NB4 (cell line): ENCODE measurements at regions not wholly inside any gene's neighbourhood (a gene's known extent, or its start where the extent isn't known, plus 50 kb on each side); places are given as distances from the start of the nearest gene placed in this dataset.

Experiments
- DNase-seq: peaks from one replicate; pipeline ENCODE4 v3.0.0; 2010; ENCODE audit warnings: low read depth
- H3K4me3 ChIP-seq: one replicate; pipeline ENCODE4 v1.5.1; 2011; ENCODE audit warnings: mild to moderate bottlenecking, low read depth, low read length, moderate library complexity
- MYC ChIP-seq: IDR thresholded peaks from 2 replicates; pipeline ENCODE4 v1.6.1; 2011; ENCODE audit warnings: low read depth, low read length
- POLR2A ChIP-seq: IDR thresholded peaks from 2 replicates; pipeline ENCODE4 v1.6.1; 2011; ENCODE audit warnings: mild to moderate bottlenecking; ENCODE audit not compliant: insufficient read length; ENCODE audit errors: extremely low read depth
- TF ChIP-seq, protein P1 (sequence below): IDR thresholded peaks from 2 replicates; pipeline ENCODE4 v1.6.1; 2011; ENCODE audit warnings: low read depth, low read length
- TF ChIP-seq, protein P2 (sequence below): IDR thresholded peaks from one replicate; pipeline ENCODE4 v1.5.1; 2012; ENCODE audit warnings: low read depth, low read length

DNA sequence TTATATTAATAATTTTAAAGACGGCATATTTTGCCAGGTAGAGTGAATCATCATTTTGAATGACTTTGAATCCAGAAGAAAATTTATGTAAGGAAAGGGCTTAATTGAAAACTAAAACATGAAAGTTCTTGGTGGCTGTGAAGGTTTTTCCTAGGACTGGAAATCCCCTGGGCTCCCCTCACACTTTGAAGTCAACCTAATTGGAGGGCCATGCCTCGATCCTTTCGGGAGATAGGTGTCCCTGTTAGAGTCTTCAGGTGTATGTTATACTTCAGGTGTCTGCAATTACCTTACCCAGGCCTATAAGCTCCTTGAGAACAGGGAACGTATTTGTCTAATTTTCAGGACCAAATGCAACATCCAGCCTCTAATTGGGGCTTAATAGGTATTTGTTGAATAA lies 73.0 kb downstream of the ARL4C start:
- no peak for DNase-seq
- no peak overlapping the region for H3K4me3 ChIP-seq
- TF ChIP-seq, protein P1, sequence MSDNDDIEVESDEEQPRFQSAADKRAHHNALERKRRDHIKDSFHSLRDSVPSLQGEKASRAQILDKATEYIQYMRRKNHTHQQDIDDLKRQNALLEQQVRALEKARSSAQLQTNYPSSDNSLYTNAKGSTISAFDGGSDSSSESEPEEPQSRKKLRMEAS, result no peak
- TF ChIP-seq, protein P2, sequence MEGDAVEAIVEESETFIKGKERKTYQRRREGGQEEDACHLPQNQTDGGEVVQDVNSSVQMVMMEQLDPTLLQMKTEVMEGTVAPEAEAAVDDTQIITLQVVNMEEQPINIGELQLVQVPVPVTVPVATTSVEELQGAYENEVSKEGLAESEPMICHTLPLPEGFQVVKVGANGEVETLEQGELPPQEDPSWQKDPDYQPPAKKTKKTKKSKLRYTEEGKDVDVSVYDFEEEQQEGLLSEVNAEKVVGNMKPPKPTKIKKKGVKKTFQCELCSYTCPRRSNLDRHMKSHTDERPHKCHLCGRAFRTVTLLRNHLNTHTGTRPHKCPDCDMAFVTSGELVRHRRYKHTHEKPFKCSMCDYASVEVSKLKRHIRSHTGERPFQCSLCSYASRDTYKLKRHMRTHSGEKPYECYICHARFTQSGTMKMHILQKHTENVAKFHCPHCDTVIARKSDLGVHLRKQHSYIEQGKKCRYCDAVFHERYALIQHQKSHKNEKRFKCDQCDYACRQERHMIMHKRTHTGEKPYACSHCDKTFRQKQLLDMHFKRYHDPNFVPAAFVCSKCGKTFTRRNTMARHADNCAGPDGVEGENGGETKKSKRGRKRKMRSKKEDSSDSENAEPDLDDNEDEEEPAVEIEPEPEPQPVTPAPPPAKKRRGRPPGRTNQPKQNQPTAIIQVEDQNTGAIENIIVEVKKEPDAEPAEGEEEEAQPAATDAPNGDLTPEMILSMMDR, result no peak
- no peak for TF ChIP-seq POLR2A
- TF ChIP-seq MYC, result no peak

DNA sequence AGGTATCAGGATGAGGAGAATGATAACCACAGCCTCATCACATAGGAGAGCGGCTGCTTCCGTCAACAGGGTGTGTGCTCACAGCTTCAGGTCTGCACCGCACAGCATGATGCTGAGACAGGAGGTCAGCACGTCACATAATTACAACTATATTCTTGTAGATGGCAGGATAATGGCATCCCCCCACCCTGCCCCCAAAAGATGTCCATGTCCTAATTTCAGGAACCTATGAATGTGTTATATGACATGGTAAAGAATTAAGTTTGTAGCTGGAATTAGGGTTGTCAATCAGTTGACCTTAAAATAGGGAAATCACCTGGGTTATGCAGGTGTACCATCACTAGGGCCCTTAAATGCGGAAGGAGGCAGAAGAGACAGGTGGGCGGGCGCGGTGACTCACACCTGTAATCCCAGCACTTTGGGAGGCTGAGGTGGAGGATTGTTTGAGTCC lies 73.9 kb downstream of the ARL4C start:
- DNase-seq, result no peak
- TF ChIP-seq MYC, result no peak
- TF ChIP-seq, protein P2, result no peak
- TF ChIP-seq, protein P1, result no peak
- TF ChIP-seq POLR2A, result no peak
- H3K4me3 ChIP-seq, result no peak overlapping the region

DNA sequence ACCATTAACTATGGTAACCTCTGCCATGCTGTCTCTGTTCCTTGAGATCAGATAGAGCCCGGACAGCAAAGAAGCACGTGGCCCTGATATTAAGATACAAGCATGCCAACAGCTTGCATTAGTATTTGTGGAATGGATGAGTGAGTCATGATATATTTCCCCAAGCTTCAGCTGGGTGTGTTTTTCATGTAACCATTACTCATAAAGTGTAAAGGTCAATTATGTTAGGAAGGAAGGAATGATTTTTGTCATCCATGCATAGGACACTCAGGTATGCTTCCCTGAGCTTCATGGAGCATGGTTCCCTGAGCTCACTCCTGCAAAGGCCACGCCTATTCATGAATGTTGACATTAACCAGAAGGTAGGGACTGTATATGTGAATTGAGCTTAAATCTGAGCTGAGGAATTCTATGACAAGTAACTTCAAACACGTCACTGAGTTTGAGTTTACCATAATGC lies 74.6 kb downstream of the ARL4C start:
- DNase-seq, result no peak
- TF ChIP-seq, protein P1, result peak; percentile 29; the same call in 1 of the 2 replicates
- TF ChIP-seq, protein P2, result no peak
- TF ChIP-seq POLR2A (no peak), MYC (no peak)
- no peak overlapping the region for H3K4me3 ChIP-seq

DNA sequence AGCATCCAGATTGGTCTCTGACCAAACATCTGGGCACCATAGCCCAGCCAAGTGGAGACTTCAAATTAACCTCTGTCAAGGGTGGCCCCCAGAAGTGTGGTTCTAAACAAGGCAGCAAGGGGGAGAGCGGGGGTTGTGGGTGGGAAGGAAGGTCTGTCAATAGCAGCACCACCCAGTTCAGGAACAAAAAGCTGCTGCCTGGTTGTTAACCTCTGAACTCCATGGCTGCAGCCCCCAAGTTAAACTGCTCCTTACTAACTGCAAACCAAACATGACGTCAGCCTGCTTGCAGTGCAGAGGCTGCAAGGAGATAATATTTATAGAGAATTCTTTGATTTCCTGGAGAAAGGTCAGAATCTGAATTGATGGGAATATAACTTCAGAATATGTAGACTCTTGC lies 76.5 kb downstream of the ARL4C start:
- no peak overlapping the region for H3K4me3 ChIP-seq
- DNase-seq, result no peak
- TF ChIP-seq, protein P1, result no peak
- TF ChIP-seq POLR2A (no peak), MYC (no peak)
- TF ChIP-seq, protein P2, result no peak

DNA sequence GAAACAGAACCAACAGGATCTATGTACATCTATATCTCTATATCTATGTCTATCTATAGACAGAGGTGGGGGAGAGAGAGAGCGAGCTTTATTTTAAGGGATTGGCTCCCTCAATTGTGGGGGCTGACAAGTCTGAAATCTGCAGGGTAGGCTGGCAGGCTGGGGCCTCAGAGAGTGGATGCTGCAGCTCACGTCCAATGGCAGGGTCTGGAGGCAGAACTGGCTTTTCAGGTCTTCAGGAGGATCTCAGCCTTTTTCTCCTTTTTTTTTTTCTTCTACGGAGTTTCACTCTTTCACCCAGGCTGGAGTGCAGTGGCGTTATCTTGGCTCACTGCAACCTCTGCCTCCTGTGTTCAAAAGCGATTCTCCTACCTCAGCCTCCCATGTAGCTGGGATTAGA lies 77.2 kb downstream of the ARL4C start:
- no peak overlapping the region for H3K4me3 ChIP-seq
- TF ChIP-seq, protein P1, result no peak
- TF ChIP-seq, protein P2, result no peak
- TF ChIP-seq MYC (no peak), POLR2A (no peak)
- no peak for DNase-seq
